Central memory CD8-positive, alpha-beta T cell (primary cell): ENCODE measurements at regions not wholly inside any gene's neighbourhood (a gene's known extent, or its start where the extent isn't known, plus 50 kb on each side); places are given as distances from the start of the nearest gene placed in this dataset.

Experiments used
- ATAC-seq: fragments of 150-1000 bp; cut with Tn5 transposase; replicated peaks from 2 replicates; pipeline ENCODE4 v1.10.0; 2022; ENCODE audit warnings: mild to moderate bottlenecking, moderate FRiP score, moderate number of reproducible peaks; ENCODE audit not compliant: poor library complexity, severe bottlenecking; ENCODE audit errors: extremely low read depth
- DNase-seq, 2 donors: peaks; one replicate each; pipeline ENCODE4 v3.0.0; 2021; ENCODE audit warnings: low spot score in 2 of 2
- H3K27ac Mint-ChIP-seq: one replicate; pipeline ENCODE4 v1.8.0; 2022; ENCODE audit warnings: low read depth, mild to moderate bottlenecking, moderate library complexity, mixed read lengths
- H3K27me3 Mint-ChIP-seq: one replicate; pipeline ENCODE4 v1.8.0; 2022; ENCODE audit warnings: mixed read lengths
- H3K36me3 Mint-ChIP-seq: one replicate; pipeline ENCODE4 v1.8.0; 2022; ENCODE audit warnings: mild to moderate bottlenecking, moderate library complexity, mixed read lengths; ENCODE audit not compliant: insufficient read depth
- H3K4me1 Mint-ChIP-seq: one replicate; pipeline ENCODE4 v1.8.0; 2022; ENCODE audit warnings: mixed read lengths
- H3K4me3 Mint-ChIP-seq: one replicate; pipeline ENCODE4 v1.8.0; 2022; ENCODE audit warnings: mild to moderate bottlenecking, moderate library complexity, mixed read lengths
- H3K9me3 Mint-ChIP-seq: one replicate; pipeline ENCODE4 v1.8.0; 2022; ENCODE audit warnings: mixed read lengths

DNA sequence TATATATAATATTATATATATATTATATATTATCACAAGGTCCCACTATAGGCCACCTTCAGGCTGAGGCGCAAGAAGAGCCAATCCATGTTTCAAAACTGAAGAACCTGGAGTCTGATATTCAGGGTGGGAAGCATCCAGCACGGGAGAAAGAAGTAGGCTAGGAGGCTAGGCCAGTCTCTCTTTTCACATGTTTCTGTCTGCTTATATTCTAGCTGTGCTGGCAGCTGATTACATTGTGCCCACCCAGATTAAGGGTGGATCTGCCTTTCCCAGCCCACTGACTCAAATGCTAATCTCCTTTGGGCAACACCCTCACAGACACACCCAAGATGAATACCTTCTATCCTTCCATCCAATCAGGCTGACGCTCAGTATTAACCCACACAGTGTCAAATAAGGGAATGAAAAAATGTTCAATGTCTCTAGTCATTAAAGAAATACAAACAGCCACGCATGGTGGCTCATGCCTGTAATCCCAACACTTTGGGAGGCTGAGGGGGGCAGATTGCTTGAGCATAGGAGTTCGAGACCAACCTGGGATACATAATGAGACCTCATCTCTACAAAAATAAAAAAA lies 135.4 kb upstream of the PCBD1 start:
- peaks cover 28% of the 10 kb centered on the region for H3K27me3 Mint-ChIP-seq
- DNase-seq (no peak), ATAC-seq (no peak)
- no peak overlapping the region for H3K4me3 Mint-ChIP-seq
- no peak overlapping the region for H3K27ac Mint-ChIP-seq
- H3K4me1 Mint-ChIP-seq, result no peaks in the 10 kb centered on the region
- H3K36me3 Mint-ChIP-seq, result no peaks in the 10 kb centered on the region
- H3K9me3 Mint-ChIP-seq, result no peaks in the 10 kb centered on the region

DNA sequence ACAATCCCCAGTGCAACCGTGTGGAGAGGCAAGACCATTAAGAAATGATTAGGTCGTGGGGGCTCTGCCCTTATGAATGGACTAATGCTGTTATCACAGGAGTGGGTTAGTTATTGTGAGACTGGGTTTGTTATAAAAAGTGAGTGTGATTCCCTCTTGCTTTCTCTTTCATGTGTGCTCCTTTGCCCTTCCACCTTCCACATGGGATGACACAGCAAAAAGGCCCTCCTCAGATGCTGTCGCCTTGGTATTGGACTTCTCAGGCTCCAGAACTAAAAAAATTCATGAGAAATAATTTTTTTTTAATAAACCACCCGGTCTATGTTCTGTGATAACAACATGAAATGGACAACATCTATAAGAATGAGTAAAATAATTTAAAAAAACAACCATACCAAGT lies 136.1 kb upstream of the PCBD1 start:
- no peak overlapping the region for H3K4me3 Mint-ChIP-seq
- H3K9me3 Mint-ChIP-seq, result no peaks in the 10 kb centered on the region
- H3K27me3 Mint-ChIP-seq, result peaks cover 28% of the 10 kb centered on the region
- H3K27ac Mint-ChIP-seq, result no peak overlapping the region
- H3K36me3 Mint-ChIP-seq, result no peaks in the 10 kb centered on the region
- no peaks in the 10 kb centered on the region for H3K4me1 Mint-ChIP-seq
- no peak for DNase-seq
- ATAC-seq, result no peak

- Mint-ChIP-seq H3K9me3 (no peaks in the 10 kb centered on the region), H3K27me3 (peaks cover 28% of the 10 kb centered on the region), H3K27ac (no peak overlapping the region), H3K4me1 (no peaks in the 10 kb centered on the region), H3K36me3 (no peaks in the 10 kb centered on the region), H3K4me3 (no peak overlapping the region)
- ATAC-seq, result no peak
- no peak for DNase-seq
Measured at GRCh38 chr10:71025535-71025934, 137.2 kb upstream of the PCBD1 start.

GRCh38 chr10:71028066-71028465 lies 139.7 kb upstream of the PCBD1 start:
- ATAC-seq, result no peak
- no peak for DNase-seq
- Mint-ChIP-seq H3K4me1 (no peaks in the 10 kb centered on the region), H3K27ac (no peak overlapping the region), H3K36me3 (no peaks in the 10 kb centered on the region), H3K27me3 (peaks cover 28% of the 10 kb centered on the region), H3K4me3 (no peak overlapping the region), H3K9me3 (no peaks in the 10 kb centered on the region)

- no peak overlapping the region for H3K27ac Mint-ChIP-seq
- H3K9me3 Mint-ChIP-seq, result no peaks in the 10 kb centered on the region
- H3K27me3 Mint-ChIP-seq, result peaks cover 28% of the 10 kb centered on the region
- ATAC-seq (no peak), DNase-seq (no peak)
- H3K36me3 Mint-ChIP-seq, result no peaks in the 10 kb centered on the region
- H3K4me3 Mint-ChIP-seq, result no peak overlapping the region
- no peaks in the 10 kb centered on the region for H3K4me1 Mint-ChIP-seq
Measured at GRCh38 chr10:71029411-71029892, 141.1 kb upstream of the PCBD1 start.

DNA sequence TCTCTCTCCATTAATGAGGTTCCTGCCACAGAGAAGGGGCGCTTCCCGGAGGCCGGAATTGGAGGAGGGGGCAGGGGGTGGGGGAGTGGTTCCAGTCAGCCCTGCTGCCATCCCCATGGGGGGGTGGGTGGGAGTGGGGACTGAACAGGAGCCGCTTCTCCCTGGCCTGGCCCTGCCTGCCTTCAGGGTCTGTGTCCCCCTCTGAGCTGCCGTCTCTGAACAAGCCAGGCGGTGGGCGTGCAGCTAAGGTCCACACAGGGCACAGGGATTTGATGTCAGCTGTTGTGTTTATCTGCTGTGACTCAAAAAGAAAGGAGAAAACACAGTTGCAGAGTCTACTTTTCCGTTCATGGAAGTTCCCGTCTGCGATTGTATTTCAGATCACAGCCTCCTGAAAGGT lies 141.5 kb upstream of the PCBD1 start:
- peaks cover 25% of the 10 kb centered on the region for H3K27me3 Mint-ChIP-seq
- H3K4me3 Mint-ChIP-seq, result no peak overlapping the region
- H3K4me1 Mint-ChIP-seq, result no peaks in the 10 kb centered on the region
- H3K9me3 Mint-ChIP-seq, result no peaks in the 10 kb centered on the region
- no peak overlapping the region for H3K27ac Mint-ChIP-seq
- ATAC-seq, result no peak
- no peak for DNase-seq
- no peaks in the 10 kb centered on the region for H3K36me3 Mint-ChIP-seq

- peaks cover 14% of the 10 kb centered on the region for H3K27me3 Mint-ChIP-seq
- H3K4me1 Mint-ChIP-seq, result no peaks in the 10 kb centered on the region
- no peak overlapping the region for H3K4me3 Mint-ChIP-seq
- no peaks in the 10 kb centered on the region for H3K36me3 Mint-ChIP-seq
- no peak for DNase-seq
- no peak for ATAC-seq
- no peak overlapping the region for H3K27ac Mint-ChIP-seq
- no peaks in the 10 kb centered on the region for H3K9me3 Mint-ChIP-seq
Measured at GRCh38 chr10:71031026-71031425, 142.7 kb upstream of the PCBD1 start.

- Mint-ChIP-seq H3K36me3 (no peaks in the 10 kb centered on the region), H3K9me3 (no peaks in the 10 kb centered on the region), H3K4me1 (no peaks in the 10 kb centered on the region), H3K27me3 (peaks cover 8% of the 10 kb centered on the region), H3K4me3 (no peak overlapping the region), H3K27ac (no peak overlapping the region)
- DNase-seq (no peak), ATAC-seq (no peak)
Measured at GRCh38 chr10:71031603-71032002, 143.2 kb upstream of the PCBD1 start.

DNA sequence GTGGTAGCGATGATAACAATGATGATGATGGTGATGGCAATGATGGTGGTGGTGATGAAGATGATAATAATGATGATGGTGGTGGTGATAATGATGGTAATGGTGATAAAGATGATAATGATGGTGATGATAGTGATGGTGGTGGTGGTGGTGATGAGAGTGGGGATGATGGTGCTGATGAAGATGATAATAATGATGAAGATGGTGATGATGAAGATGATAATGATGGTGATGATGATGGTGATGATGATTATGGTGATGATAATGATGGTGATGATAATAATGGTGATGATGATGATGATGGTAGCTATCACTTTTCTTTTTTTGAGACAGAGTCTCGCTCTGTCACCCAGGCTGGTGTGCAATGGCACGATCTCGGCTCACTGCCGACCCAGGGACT lies 144.5 kb upstream of the PCBD1 start:
- Mint-ChIP-seq H3K27ac (no peak overlapping the region), H3K36me3 (no peaks in the 10 kb centered on the region), H3K27me3 (no peaks in the 10 kb centered on the region), H3K4me3 (no peak overlapping the region), H3K4me1 (no peaks in the 10 kb centered on the region), H3K9me3 (no peaks in the 10 kb centered on the region)
- ATAC-seq (no peak), DNase-seq (no peak)

DNA sequence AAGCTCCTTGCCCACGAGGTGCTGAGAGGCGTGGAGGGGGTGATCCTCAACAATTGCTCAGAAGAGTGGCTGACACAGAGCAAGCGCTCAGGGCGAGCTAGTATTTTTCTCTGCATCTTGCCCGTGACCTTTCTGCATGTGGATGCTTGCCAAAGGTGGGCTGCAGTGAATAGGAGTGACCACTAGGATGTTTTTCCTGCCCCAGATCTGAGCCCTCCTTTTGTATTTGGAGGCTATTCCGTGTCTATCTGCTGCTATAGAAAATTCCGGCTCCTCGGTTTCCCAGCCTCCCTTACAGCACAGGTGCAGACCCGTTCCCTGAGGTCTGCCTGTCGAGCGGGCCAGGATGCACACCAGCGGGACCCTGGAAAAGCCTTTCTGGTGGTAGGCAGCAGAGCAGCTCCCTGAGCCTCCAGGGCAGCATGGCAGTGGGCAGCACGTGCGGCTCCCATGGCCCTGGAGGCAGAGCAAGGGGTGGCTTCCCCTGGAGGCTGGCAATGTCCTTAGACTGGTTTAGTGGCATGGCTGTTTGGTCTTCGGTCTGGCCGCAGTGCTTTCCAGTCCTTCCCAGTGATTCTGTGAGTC lies 145.1 kb upstream of the PCBD1 start:
- DNase-seq (no peak), ATAC-seq (no peak)
- H3K27ac Mint-ChIP-seq, result no peak overlapping the region
- H3K36me3 Mint-ChIP-seq, result no peaks in the 10 kb centered on the region
- H3K9me3 Mint-ChIP-seq, result no peaks in the 10 kb centered on the region
- no peaks in the 10 kb centered on the region for H3K4me1 Mint-ChIP-seq
- H3K4me3 Mint-ChIP-seq, result no peak overlapping the region
- H3K27me3 Mint-ChIP-seq, result no peaks in the 10 kb centered on the region

DNA sequence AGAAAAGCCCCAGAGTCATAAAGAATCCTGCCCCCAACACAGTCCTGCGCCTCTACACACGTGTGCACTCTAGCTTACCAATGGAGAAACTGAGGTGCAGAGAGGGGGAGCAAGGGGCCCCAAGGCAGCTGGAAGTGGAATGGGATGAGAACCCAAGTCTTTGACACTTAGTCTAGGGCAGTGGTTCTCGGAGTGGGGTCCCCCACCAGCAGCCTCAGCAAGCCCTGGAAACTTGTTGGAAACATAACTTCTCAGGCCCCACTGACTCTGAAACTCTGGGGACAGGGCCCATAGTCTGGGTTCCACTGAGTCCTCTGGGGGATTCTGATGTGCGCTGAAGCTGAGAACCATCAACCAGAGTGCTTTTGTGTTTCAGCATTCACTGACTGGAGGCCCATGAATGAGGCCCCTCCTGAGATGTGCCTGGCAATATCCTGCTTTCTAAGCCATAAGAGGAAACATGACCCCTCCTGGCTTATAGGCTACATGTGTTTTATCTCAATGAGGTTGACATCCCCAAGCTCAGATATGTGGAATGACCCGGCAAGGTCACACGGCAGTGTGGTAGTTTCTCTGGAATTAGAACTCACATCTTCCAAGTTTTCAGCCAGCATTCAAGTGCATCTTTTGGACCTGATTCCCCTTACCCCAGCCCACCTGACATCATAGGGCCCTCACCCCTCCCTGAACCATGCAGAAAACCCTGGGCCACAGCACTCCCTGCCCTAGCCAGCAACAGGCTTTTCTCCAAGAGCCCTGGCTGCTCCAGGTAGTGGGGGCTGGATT lies 147.3 kb upstream of the PCBD1 start:
- Mint-ChIP-seq H3K27me3 (no peaks in the 10 kb centered on the region), H3K27ac (no peak overlapping the region), H3K9me3 (no peaks in the 10 kb centered on the region), H3K4me3 (no peak overlapping the region), H3K36me3 (no peaks in the 10 kb centered on the region), H3K4me1 (no peaks in the 10 kb centered on the region)
- no peak for DNase-seq
- ATAC-seq, result no peak

- ATAC-seq, result no peak
- Mint-ChIP-seq H3K27ac (no peak overlapping the region), H3K27me3 (no peaks in the 10 kb centered on the region), H3K9me3 (no peaks in the 10 kb centered on the region), H3K4me1 (no peaks in the 10 kb centered on the region), H3K36me3 (no peaks in the 10 kb centered on the region), H3K4me3 (no peak overlapping the region)
- DNase-seq, result no peak
Measured at GRCh38 chr10:71036297-71036966, 148.1 kb upstream of the PCBD1 start.
